ENCODE measurements at regions not wholly inside any gene's neighbourhood (a gene's known extent, or its start where the extent isn't known, plus 50 kb on each side); places are given as distances from the start of the nearest gene placed in this dataset.

DNA sequence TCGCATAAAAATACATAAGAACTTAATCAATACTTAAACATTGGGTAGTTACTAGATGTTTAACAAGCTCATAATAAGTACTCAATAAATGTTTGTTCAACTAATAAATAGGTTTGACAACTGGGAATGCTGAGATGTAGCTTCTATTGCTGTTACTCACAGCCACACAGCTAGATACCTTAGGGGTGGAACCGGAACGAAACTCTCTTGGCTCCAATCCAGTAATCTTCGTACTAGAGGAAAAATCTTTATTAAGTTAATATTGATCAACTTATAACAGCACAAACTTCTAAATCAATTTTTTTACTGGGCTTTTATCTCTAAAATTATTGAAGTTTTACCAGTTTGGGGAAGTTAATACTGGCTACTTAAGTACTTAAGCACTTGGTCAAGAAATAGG lies 247.8 kb downstream of the PAX3 start:
- no peak for FAIRE-seq
- H3K79me2 ChIP-seq (ENCODE audit: control insufficient read depth, insufficient read depth, low read length): no peaks in the 10 kb centered on the region
- no peak for ATAC-seq
- intact Hi-C loops (cut with micrococcal nuclease): no loop called here
- ChIA-PET CTCF (ENCODE audit: low intra/inter-chr PET ratio) (no interaction called here), POLR2A (no interaction called here)
- H3K4me3 ChIP-seq: no peak overlapping the region
- no peaks in the 10 kb centered on the region for H3K36me3 ChIP-seq (ENCODE audit: control insufficient read depth, insufficient read depth, low read length)
- H3K9me3 ChIP-seq (replicated peaks; ENCODE audit: control insufficient read depth, insufficient read depth, low read depth, low read length): no peaks in the 10 kb centered on the region
- H2AFZ ChIP-seq (ENCODE audit: low read depth, low read length): no peak overlapping the region
- BruUV-seq (replicated peaks): no TSS peak
- no peaks in the 10 kb centered on the region for H4K20me1 ChIP-seq (replicated peaks; ENCODE audit: control insufficient read depth, insufficient read depth, low read length)
- H3K9me1 ChIP-seq (ENCODE audit: control insufficient read depth, insufficient read depth, low read length): no peaks in the 10 kb centered on the region
- 0% methylated on average over 4 of the region's 4 CpGs for WGBS (ENCODE audit: insufficient coverage, low coverage, missing lambda C conversion rate)
- no peaks in the 10 kb centered on the region for H3K4me1 ChIP-seq (replicated peaks in 1 of 2; ENCODE audit: control insufficient read depth in 2 of 2, insufficient read depth in 2 of 2, low read length in 2 of 2)
- DNase-seq (ENCODE audit: extremely low read depth in 1 of 4, low spot score in 3 of 4): no peak
- no peak for TF ChIP-seq DPF2 (IDR thresholded peaks at IDR 0.05)
- no peaks in the 10 kb centered on the region for H3K27me3 ChIP-seq (ENCODE audit: control insufficient read depth in 2 of 2, insufficient read depth in 2 of 2, low read length in 2 of 2)
- in situ Hi-C loops (cut with MboI): no loop called here
- H3K27ac ChIP-seq (ENCODE audit: extremely low read depth, low read depth, low read length): no peak overlapping the region
- H3K4me2 ChIP-seq (ENCODE audit: insufficient read depth, low read length): no peak overlapping the region
- no peak overlapping the region for H3K9ac ChIP-seq (ENCODE audit: insufficient read depth in 1 of 2, low read depth in 2 of 2, low read length in 2 of 2)

DNA sequence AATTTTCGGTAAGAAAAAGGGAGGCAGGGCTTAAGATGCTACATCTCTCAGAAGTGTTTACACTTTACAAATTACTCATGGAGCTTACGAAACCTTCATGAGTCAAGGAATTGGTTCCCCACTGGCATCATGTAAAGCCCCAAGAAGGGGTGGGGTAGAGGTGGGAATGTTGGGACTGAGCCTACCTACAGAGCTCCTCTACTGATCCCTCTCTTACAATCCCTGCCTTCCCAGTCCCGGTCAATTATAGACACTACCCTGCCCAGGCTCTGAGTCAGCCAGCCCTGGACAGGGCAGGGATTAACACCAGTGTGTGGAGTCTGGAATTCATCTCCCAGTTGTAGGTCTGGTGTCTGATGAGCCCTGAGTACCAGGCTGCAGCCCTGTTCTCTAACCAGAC lies 248.9 kb downstream of the PAX3 start:
- no peaks in the 10 kb centered on the region for H3K4me1 ChIP-seq (replicated peaks in 1 of 2; ENCODE audit: control insufficient read depth in 2 of 2, insufficient read depth in 2 of 2, low read length in 2 of 2)
- in situ Hi-C loops (cut with MboI): no loop called here
- H3K9me3 ChIP-seq (replicated peaks; ENCODE audit: control insufficient read depth, insufficient read depth, low read depth, low read length): no peaks in the 10 kb centered on the region
- ChIA-PET CTCF (ENCODE audit: low intra/inter-chr PET ratio) (no interaction called here), POLR2A (no interaction called here)
- no peak overlapping the region for H3K4me3 ChIP-seq
- no peaks in the 10 kb centered on the region for H3K79me2 ChIP-seq (ENCODE audit: control insufficient read depth, insufficient read depth, low read length)
- WGBS (ENCODE audit: insufficient coverage, low coverage, missing lambda C conversion rate): 0% methylated on average over 2 of the region's 3 CpGs
- H3K36me3 ChIP-seq (ENCODE audit: control insufficient read depth, insufficient read depth, low read length): no peaks in the 10 kb centered on the region
- no peak overlapping the region for H3K27ac ChIP-seq (ENCODE audit: extremely low read depth, low read depth, low read length)
- no peak for TF ChIP-seq RHOXF2B (CRISPR knock-in tag; conservative IDR thresholded peaks at IDR 0.05)
- H3K9ac ChIP-seq (ENCODE audit: insufficient read depth in 1 of 2, low read depth in 2 of 2, low read length in 2 of 2): no peak overlapping the region
- intact Hi-C loops (cut with micrococcal nuclease): no loop called here
- ATAC-seq (no peak), FAIRE-seq (no peak), DNase-seq (ENCODE audit: extremely low read depth in 1 of 4, low spot score in 3 of 4) (no peak)
- no peaks in the 10 kb centered on the region for H3K27me3 ChIP-seq (ENCODE audit: control insufficient read depth in 2 of 2, insufficient read depth in 2 of 2, low read length in 2 of 2)
- no peaks in the 10 kb centered on the region for H4K20me1 ChIP-seq (replicated peaks; ENCODE audit: control insufficient read depth, insufficient read depth, low read length)
- H3K4me2 ChIP-seq (ENCODE audit: insufficient read depth, low read length): no peak overlapping the region
- no peak overlapping the region for H2AFZ ChIP-seq (ENCODE audit: low read depth, low read length)
- no peaks in the 10 kb centered on the region for H3K9me1 ChIP-seq (ENCODE audit: control insufficient read depth, insufficient read depth, low read length)
- no TSS peak for BruUV-seq (replicated peaks)

All from K562 (cell line).